ENCODE measurements at regions not wholly inside any gene's neighbourhood (a gene's known extent, or its start where the extent isn't known, plus 50 kb on each side); places are given as distances from the start of the nearest gene placed in this dataset.

DNA sequence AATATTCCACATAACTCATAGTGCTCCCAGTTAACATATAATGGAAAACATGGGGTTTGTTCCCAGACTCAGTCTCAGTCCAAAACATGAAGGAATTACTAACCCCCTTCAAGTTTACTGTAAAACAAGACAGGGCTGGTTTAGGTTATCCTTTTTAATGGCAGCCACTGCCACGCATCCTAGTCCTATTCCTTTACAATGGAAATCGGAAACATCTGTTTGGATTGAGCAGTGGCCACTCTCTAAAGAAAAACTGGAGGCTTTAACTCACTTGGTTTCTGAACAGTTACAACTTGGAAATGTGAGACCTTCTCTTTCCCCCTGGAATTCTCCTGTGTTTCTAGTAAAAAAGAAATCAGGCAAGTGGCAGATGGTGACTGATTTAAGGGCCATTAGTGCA, 609.9 kb upstream of the ACO1 start:
- TF ChIP-seq, protein P1, sequence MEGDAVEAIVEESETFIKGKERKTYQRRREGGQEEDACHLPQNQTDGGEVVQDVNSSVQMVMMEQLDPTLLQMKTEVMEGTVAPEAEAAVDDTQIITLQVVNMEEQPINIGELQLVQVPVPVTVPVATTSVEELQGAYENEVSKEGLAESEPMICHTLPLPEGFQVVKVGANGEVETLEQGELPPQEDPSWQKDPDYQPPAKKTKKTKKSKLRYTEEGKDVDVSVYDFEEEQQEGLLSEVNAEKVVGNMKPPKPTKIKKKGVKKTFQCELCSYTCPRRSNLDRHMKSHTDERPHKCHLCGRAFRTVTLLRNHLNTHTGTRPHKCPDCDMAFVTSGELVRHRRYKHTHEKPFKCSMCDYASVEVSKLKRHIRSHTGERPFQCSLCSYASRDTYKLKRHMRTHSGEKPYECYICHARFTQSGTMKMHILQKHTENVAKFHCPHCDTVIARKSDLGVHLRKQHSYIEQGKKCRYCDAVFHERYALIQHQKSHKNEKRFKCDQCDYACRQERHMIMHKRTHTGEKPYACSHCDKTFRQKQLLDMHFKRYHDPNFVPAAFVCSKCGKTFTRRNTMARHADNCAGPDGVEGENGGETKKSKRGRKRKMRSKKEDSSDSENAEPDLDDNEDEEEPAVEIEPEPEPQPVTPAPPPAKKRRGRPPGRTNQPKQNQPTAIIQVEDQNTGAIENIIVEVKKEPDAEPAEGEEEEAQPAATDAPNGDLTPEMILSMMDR (IDR thresholded peaks at IDR 0.05): no peak
- TF ChIP-seq POLR2A (IDR thresholded peaks at IDR 0.05): no peak

Data from thyroid gland (tissue), 4 donors.